GM21737 (cell line): ENCODE measurements at regions not wholly inside any gene's neighbourhood (a gene's known extent, or its start where the extent isn't known, plus 50 kb on each side); places are given as distances from the start of the nearest gene placed in this dataset.

Experiments
- ATAC-seq: cut with Tn5 transposase; IDR thresholded peaks from one replicate; pipeline ENCODE4 v1.9.1; 2021; ENCODE audit warnings: mild to moderate bottlenecking, moderate library complexity; ENCODE audit not compliant: unreplicated experiment

DNA sequence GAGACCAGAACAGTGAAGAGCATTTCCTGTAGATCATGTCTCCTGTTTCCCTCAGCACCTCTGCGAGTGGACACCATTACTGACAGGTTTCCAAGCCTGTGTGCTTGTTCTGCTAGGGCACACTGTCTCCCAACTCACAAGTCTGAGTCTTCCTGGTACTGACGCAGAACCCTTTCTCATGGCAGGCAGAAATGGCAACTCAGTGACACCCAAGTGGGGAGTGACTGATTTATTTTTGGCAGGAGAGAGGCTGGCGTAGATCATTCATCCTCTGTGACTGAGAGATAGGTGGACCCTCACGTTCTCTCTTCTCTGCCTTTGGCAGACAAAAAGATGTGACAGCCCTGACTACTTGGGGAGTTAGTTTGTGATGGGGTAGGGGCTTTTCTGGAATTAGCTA lies 183.4 kb downstream of the RFC3 start:
- no peak for ATAC-seq

DNA sequence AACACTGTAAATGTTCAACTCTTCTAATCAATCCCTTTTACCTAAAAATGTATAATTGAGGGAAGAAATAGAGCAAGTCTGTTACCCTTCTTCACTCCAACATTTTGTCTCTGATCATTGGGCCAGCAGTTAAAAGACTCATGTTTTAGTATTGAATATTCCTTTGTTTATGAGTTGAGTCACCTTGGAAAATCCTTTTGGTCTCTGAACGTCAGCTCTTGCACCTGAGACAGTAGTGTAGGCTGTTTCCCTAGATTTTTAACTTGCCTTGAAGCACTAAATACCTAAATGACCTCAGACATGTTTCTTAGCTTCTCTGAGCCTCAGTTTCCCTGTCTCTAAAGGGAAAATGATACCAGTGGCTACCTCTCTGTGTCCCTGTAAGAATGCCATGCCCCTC lies 184.2 kb downstream of the RFC3 start:
- ATAC-seq = no peak

DNA sequence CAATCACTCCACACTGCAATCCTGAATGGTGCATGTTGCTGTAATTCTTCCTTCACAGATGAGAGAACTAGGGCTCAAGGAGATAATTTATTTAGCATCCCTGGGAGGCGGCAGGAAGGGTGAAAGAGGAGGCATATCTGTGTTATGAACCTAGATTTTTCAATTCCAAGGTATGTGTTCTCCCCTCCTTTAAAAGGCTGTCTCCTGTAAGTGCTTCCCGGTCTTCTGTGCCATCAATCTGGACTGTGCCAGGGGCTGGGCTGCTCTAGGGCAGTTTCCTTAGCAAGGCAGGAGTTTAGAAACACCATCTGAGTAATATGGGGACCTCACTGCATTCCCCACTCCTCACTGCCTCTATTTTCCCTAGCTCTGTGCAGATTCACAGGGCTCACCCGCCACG lies 185.0 kb downstream of the RFC3 start:
- no peak for ATAC-seq

DNA sequence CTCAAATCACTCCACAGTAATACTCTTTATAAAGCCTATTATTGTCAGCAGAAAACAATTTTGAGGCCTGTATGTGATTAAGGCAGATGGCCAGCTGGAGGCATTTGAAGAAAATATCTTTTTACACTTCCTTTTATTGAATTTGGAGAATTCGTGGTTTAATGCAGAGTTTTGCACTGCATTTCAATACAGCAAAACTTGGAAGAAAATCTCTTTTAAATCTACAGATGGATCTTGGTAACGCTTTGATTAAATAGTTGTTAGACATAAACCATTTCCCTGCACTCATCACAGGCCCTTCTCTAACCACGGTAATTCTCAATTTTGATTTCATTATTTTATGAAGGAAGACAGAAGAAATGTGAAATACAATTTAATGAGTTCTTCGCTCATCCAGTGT lies 185.7 kb downstream of the RFC3 start:
- no peak for ATAC-seq

DNA sequence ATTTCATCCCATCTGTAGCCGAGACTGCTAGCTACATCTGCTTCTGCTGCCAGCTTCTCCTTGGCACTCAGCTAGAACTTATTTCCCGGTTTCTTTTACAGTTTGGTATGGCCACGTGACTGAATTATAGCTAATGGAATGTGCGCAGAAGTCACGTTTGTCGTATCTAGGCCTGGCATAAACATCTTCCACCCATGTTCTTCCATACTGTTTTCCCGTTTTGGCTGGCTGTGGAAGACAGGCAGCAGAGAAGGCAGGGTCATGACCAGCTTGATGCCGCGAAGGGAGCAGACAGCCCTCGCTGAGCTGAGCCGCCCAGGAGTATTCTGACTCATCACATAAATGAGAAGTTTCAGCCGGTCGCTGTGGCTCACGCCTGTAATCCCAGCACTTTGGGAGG lies 186.7 kb downstream of the RFC3 start:
- no peak for ATAC-seq

DNA sequence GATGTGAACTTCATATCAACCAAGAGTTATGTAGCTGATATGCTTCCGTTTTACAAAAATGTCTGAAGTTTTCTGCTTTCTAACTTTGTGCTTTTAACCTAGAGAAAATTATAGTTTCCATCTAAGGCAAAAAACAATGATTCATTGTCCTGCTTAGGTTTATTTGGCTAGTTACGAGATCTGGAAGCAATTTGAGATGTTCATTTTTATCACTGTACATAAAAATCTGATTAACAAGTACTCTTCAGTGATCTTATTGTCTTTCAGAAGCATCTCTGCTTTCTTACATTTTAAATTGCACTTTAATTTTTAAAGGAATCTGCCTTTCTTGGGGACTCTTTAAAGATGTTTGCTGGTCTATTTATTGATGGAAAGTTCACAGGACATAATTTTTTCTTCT lies 188.1 kb downstream of the RFC3 start:
- ATAC-seq = no peak

DNA sequence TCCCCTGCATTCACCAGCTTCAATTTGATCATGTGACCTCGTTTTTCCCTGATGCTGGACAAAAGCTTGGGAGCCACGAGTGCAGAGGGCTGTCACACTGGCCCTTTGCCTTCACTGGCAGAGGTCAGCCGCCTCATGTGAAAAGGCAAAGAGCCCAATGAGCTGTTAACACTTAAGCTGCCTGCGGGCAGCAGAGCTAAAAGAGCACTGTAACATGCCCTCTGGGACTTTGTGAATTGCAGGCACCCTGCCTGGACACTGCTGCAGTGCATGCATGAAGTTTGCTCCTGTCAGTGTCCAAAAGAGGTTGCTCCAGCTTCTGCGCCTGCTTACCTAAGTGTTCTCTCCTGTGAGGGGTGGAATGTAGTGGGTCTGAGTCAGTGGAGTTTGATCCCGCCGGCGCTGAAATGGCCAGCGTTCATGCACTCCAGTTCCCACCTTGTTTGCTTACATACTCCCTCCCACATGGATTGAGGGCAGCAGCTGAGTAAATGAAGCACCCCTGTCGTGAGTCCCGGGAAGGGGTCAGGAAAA lies 193.7 kb downstream of the RFC3 start:
- no peak for ATAC-seq

DNA sequence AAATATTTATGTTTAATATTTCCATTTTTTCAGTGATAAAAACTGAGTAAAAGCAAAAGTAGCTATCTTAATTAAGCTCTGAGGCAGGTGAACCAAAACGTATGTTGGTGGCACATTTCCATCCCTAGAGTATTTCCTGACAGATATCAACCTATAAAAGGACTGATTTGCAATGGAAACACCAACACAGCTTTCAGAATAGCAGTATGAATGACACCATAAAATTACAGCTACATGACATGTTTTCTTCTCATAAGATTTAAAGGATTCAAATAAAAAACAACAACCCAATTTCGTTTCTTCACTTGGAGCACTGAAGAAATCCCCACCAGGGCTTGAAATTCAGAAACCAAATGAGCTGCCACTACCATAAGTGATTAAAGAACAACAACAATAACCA lies 194.4 kb downstream of the RFC3 start:
- ATAC-seq = no peak

DNA sequence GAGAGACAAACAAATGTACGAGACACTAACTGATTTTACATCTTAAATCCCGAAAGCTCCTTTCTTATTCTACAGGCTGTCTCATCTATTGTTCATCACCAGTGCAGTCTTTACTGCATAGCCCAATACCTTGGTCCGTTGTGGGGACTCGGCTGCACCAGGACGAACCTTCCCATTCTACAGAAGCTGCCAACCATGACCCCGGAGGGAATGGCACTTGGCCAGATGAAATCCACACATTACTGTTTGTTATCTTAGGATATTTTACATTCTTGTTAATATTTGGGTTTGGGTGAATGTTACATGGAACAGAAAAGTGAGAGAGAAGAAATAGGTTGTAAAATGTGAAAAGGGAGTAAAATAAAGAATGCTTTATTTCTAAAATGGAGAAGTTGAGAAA lies 195.1 kb downstream of the RFC3 start:
- ATAC-seq = no peak

DNA sequence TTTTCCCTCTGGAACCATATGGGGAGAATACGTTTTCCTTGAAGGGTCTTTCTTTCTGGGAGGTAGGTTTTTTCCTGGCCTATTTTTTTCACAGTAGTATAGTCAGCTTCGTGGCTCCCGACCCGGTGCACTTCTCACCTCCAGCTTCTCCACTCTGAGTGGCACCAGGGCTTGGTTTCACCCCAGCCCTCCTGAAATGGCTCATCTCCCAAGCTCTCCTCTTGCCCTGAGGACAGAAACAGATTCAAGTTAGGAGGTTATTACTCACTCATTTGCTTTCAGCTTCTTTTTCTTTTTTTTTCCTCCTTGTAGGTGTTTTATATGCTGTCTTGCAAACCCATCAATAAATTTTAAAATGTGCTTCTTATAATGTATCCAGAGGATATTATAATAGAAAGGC lies 199.3 kb downstream of the RFC3 start:
- no peak for ATAC-seq

DNA sequence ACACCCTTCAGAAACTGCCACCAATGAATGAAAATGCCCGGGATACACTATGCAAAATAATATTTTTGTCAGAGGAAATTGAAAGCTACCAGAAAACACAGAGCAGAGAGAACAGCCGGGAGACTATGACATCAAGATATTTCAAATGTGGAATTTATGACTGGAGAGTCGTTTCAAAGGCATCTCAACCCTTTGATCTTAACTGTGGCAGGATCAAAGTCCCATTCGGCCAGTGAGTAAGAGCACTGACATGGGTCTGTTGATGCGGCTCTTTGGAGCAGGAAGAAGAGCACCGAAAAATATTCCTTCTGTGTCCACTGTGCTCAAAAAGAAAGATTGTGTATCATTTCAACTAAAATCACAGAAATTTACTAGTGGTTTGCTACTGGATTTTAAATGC lies 201.9 kb downstream of the RFC3 start:
- no peak for ATAC-seq

DNA sequence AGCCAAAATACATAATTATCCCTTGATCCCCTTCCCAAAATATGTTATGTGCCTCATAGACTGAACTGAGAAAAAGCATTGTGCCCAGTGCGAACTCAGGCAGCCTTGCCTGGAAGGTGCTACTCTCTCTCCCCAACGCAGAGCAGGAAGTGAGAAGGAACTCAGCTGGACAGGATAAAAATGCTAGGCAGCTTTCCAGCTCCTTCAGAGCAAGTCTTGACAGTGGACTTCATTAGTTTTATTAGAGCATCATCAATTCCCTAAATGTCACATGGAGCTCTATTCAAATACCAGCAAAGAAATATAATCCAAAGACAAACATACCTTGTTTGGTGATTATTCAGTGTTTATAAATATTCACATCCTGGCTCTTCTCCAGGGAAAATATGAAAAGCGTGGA lies 202.4 kb downstream of the RFC3 start:
- no peak for ATAC-seq

DNA sequence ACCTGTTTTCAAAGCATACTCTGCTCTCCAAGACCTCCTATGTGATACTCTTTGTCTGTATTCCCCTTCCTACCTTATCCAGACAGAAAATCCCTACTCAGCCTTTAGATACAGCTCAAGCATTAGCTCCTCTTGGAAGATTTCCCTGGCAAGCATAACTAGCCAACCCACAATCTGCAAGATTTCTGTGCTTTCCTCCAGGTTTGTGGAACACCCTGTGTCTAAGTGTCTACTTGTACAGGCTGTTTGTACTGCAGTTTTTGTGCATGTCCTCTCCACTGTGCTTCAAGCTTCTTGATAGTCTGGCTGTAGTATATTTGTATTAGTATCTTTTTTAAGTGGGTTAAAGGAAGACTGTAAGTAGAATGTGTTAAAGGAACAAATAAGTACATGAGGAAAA lies 203.7 kb downstream of the RFC3 start:
- no peak for ATAC-seq

DNA sequence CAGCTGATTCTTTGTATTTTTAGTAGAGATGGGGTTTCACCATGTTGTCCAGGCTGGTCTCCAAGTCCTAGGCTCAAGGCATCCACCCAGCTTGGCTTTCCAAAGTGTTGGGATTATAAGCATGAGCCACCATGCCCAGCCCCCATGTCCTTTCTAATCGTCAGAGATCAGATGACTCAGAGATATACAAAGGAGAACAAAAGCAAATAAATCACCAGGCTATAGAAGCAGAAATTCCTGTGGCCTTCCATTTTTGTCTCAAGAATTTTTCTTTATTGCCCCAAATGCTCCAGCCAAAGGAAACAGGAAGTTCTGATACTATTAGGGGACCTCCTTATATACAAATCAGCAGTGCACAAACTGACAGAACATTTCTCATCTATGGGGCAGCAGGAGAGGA lies 207.8 kb downstream of the RFC3 start:
- no peak for ATAC-seq

DNA sequence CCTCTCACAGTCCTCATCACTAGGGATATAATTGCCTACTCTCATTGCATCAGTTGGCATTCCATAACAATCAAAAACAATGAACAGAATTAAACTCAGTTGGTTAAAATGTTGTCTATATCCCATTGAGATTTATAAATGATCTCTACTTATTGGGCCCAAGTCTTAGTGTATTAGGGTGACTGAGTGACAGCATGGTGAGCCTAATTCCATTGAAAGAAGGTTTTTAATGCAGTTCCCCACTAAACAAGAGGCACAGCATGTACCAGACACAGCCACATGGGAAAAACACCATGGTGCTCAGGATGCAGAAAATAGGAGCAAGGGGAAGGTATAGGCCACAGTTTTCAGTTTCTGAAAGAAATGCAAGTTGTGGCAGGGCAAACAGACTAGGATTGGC lies 208.4 kb downstream of the RFC3 start:
- no peak for ATAC-seq

DNA sequence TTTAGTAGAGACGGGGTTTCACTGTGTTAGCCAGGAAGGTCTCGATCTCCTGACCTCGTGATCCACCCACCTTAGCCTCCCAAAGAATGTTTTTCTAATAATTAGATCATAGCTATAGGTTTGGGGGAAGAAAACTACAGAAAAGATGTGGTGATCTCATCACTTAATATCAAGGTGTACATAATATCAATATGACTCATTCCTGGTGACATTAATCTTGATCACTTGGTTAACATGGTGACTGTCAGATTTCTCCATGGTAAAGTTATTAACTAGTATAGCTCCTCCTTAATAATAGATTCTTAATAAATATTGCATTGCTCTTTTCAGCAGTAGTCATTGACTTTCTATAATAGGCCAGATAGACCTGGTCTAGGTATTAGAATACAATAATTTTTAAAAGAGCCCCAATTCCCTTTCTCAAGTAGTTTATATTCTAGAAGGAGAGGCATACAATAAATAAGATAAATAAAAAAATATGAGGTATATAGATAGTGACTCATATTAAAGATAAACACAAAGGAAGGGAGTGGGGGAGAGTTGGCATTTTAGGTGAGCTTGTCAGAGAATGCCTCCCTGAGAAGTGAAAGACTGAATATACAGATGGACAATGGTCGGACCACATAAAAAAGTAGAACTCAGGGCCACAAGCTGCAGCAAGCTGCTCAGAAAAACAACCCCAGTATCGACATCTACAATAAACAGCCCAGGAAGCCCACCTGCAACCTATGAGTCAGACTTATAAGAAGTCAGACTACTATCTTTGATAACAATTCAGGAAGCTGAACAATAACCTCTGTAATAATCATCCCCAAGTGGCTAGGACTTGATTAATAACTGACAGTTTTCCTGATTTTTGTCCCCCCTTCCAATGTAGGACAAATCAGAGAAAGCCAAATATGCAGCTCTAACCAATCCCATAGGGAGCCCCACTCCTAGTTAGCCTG lies 210.8 kb downstream of the RFC3 start:
- no peak for ATAC-seq

DNA sequence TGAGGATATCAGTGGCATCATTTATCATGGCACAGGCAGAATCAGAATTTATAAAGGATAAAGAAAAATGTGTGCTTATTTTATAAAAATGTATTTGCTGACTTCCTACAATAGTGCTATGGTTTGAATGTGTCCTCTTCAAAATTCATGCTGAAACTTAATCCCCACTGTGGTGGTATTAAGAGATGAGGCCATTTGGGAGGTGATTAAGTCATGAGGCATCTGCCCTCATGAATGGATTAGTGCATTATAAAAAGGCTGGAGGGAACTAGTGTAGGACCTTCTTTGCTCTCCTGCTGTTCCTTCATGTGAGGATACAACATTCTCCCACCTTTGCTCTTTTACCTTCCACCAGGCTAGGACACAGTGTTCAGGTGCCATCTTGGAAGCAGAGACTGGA lies 212.8 kb downstream of the RFC3 start:
- ATAC-seq = no peak

DNA sequence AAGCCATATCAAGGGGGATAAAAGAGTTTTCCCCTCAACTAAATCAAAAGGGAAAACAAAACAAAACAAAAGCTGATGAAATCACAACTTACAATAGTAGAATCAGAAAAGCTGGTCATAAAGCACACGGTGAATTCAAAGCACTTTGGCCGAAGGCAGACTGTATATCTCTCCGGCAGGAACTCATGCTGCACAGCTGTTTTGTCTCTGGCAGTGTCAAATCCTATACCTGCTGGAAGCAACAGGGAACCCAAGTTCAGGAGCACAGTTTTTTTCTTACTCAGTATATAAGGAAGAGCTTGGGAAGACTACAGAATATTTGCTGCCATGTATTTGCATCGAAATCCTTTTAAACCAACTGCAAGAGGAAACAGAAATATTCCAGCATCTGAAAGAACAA lies 213.7 kb downstream of the RFC3 start:
- ATAC-seq = no peak

DNA sequence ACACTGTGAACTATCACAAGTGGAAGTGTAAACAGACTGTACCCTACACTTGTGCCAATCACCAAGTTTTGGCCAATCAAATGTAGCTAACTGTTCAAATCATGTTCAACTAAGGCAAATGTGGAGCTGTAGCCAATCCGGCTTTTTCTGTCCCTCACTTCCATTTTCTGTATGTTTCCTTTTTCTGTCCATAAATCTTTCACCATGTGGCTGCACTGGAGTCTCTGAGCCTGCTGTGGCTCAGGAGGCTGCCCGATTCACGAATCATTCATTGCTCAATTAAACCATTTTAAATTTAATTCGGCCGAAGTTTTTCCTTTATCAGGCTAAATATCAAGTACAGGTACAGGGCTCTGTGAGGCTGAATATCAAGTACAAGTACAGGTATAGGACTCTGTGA lies 216.5 kb downstream of the RFC3 start:
- ATAC-seq = no peak

DNA sequence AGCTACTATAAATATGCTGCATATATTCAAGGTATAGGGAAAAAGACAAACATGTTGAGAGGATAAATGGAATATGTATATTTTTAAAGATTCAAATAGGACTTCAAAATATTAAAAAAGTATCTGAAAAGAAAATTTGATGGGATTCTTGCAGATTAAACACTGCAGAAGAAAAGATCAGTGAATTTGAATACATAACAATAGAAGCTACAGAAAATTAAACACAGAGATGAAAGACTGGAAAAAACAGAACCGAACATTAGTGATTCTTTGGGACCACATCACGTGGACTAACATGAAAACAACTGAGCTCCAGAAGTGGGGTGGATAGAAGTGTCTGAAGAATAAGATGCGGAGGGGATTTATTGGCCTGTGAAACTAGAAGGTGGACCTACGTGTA lies 217.2 kb downstream of the RFC3 start:
- ATAC-seq = no peak

DNA sequence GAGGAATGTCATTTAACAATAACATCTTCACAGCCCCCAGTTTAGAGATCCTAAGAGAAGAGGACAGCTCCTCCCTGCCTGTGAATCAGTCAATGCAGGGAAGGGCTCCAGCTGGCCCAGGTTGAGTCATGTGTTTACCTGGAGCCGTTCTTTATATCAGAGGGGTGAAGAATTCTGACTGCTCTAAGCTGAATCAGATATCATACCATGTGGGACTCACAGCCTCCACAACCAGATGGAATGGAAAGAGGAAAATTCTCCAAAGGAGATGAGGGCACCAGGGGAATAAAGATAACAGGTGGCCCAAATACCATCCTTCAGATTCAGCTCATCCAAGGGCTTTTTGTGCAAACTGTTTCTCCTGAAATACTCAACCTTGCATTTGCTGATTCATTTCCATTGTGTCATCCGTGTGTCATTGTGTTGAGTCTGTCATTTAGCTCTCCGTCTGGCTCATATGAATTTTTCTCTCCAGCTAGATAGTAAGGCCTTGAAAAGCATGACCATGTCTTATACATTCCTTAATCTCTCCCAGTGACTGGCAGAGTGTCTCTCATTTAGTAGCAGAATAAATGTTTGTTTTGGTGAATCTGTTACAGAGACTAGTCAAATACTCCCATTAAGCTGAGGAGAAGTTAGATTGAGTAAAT lies 217.9 kb downstream of the RFC3 start:
- no peak for ATAC-seq
